ENCODE measurements at regions not wholly inside any gene's neighbourhood (a gene's known extent, or its start where the extent isn't known, plus 50 kb on each side); places are given as distances from the start of the nearest gene placed in this dataset.

GRCh38 chr4:159655547-159655946 is 552.7 kb downstream of the RAPGEF2 start:
- ChIA-PET CTCF (no interaction called here), POLR2A (no interaction called here)
- no peak for TF ChIP-seq CTCF (IDR thresholded peaks at IDR 0.05; ENCODE audit: control extremely low read depth, extremely low read depth, low read depth, missing control alignments)
- no peak for DNase-seq (ENCODE audit: extremely low spot score)

GRCh38 chr4:159669094-159669493 is 566.2 kb downstream of the RAPGEF2 start:
- POLR2A ChIA-PET, result no interaction called here
- no peak for DNase-seq (ENCODE audit: extremely low spot score)
- no peak for TF ChIP-seq CTCF (IDR thresholded peaks at IDR 0.05; ENCODE audit: control extremely low read depth, extremely low read depth, low read depth, missing control alignments)
- CTCF ChIA-PET, result no interaction called here

GRCh38 chr4:159673221-159673620 is 570.3 kb downstream of the RAPGEF2 start:
- no peak for DNase-seq (ENCODE audit: extremely low spot score)
- ChIA-PET CTCF (no interaction called here), POLR2A (no interaction called here)
- TF ChIP-seq CTCF (IDR thresholded peaks at IDR 0.05; ENCODE audit: control extremely low read depth, extremely low read depth, low read depth, missing control alignments), result no peak

- POLR2A ChIA-PET, result no interaction called here
- no peak for DNase-seq (ENCODE audit: extremely low spot score)
- TF ChIP-seq CTCF (IDR thresholded peaks at IDR 0.05; ENCODE audit: control extremely low read depth, extremely low read depth, low read depth, missing control alignments), result no peak
- CTCF ChIA-PET, result no interaction called here
Observed at GRCh38 chr4:159674241-159674640, 571.4 kb downstream of the RAPGEF2 start.

GRCh38 chr4:159677521-159677920 is 574.6 kb downstream of the RAPGEF2 start:
- no peak for DNase-seq (ENCODE audit: extremely low spot score)
- TF ChIP-seq CTCF (IDR thresholded peaks at IDR 0.05; ENCODE audit: control extremely low read depth, extremely low read depth, low read depth, missing control alignments), result no peak
- CTCF ChIA-PET, result no interaction called here
- POLR2A ChIA-PET, result no interaction called here

GRCh38 chr4:159682996-159683395 is 580.1 kb downstream of the RAPGEF2 start:
- CTCF ChIA-PET, result no interaction called here
- TF ChIP-seq CTCF (IDR thresholded peaks at IDR 0.05; ENCODE audit: control extremely low read depth, extremely low read depth, low read depth, missing control alignments), result no peak
- no peak for DNase-seq (ENCODE audit: extremely low spot score)
- POLR2A ChIA-PET, result no interaction called here

GRCh38 chr4:159684061-159684460 is 581.2 kb downstream of the RAPGEF2 start:
- ChIA-PET CTCF (no interaction called here), POLR2A (no interaction called here)
- no peak for TF ChIP-seq CTCF (IDR thresholded peaks at IDR 0.05; ENCODE audit: control extremely low read depth, extremely low read depth, low read depth, missing control alignments)
- DNase-seq (ENCODE audit: extremely low spot score), result no peak
